PC-9 (cell line): ENCODE measurements at regions not wholly inside any gene's neighbourhood (a gene's known extent, or its start where the extent isn't known, plus 50 kb on each side); places are given as distances from the start of the nearest gene placed in this dataset.
"Not testable (repeated sequence)": the region's sequence is repeated elsewhere in the genome, so short reads cannot be mapped to it uniquely, and the experiment has no call there.

Experiments used
- CTCF ChIP-seq: fragments of 200-600 bp; sonication (generic); conservative IDR thresholded peaks from 2 replicates; pipeline ENCODE4 v1.6.1; 2017; ENCODE audit warnings: mixed run types, antibody characterized with exemption, mild to moderate bottlenecking, moderate library complexity
- EZH2 ChIP-seq: fragments of 200-600 bp; sonication (generic); IDR thresholded peaks from 2 replicates; pipeline ENCODE4 v1.8.0; 2017; ENCODE audit warnings: antibody characterized with exemption, low read depth

- TF ChIP-seq CTCF, EZH2: not testable (repeated sequence)
Observed at GRCh38 chr14:105942725-105943124, 416.3 kb downstream of the TMEM121 start.
